Thyroid gland (tissue), 4 donors: ENCODE measurements at regions not wholly inside any gene's neighbourhood (a gene's known extent, or its start where the extent isn't known, plus 50 kb on each side); places are given as distances from the start of the nearest gene placed in this dataset.
A peak's percentile ranks its signal among the peaks of the same experiment; 100 is the strongest.

ENCODE experiments used
- DNase-seq, 2 donors: peaks; one replicate each; pipeline ENCODE4 v3.0.0-alpha.2; 2019
- H3K27ac ChIP-seq, 3 donors: fragments of 200-600 bp; sonication (generic); 1 replicate in 2 of 3; 2 replicates in 1 of 3; pipeline ENCODE4 v1.5.1; 2016 to 2019; ENCODE audit warnings: mild to moderate bottlenecking in 1 of 3, moderate library complexity in 1 of 3
- H3K27me3 ChIP-seq: fragments of 200-600 bp; sonication (generic); one replicate; pipeline ENCODE4 v1.5.1; 2019
- H3K36me3 ChIP-seq, 2 donors: fragments of 200-600 bp; sonication (generic); one replicate each; pipeline ENCODE4 v1.5.1; 2016 to 2019
- H3K4me1 ChIP-seq, 2 donors: fragments of 200-600 bp; sonication (generic); one replicate each; pipeline ENCODE4 v1.5.1; 2017 to 2019
- H3K4me3 ChIP-seq, 3 donors: fragments of 200-600 bp; sonication (generic); replicated peaks in 1 of 3; 1 replicate in 2 of 3; 2 replicates in 1 of 3; pipeline ENCODE4 v1.5.1; 2016; ENCODE audit warnings: mild to moderate bottlenecking in 1 of 3
- H3K9me3 ChIP-seq: fragments of 200-600 bp; sonication (generic); one replicate; pipeline ENCODE4 v1.5.1; 2017
- CTCF ChIP-seq, 6 experiments: fragments of 200-600 bp in 3 of 6; fragments of 450-650 bp in 3 of 6; sonication (generic) in 3 of 6; IDR thresholded peaks; one replicate each; pipeline ENCODE4 v1.5.1; 2016 to 2019; ENCODE audit warnings: antibody characterized with exemption in 6 of 6, mild to moderate bottlenecking in 2 of 6, inconsistent platforms in 1 of 6, moderate library complexity in 1 of 6
- POLR2A ChIP-seq, 2 donors: fragments of 450-650 bp; IDR thresholded peaks; one replicate each; pipeline ENCODE4 v1.6.1; 2017; ENCODE audit warnings: antibody characterized with exemption in 2 of 2, mild to moderate bottlenecking in 2 of 2, moderate library complexity in 1 of 2
- WGBS, 2 donors: methylation state at CpG; one replicate each; pipeline ENCODE4 v1.1.5; 2017; 5-methylcytosine and 5-hydroxymethylcytosine counted together
- intact Hi-C: fragments of 100-400 bp; cut with DNase I; formaldehyde crosslinking; loops from one replicate; pipeline ENCODE4 v1.15.1; 2023

- Histone ChIP-seq H3K9me3 (no peaks in the 10 kb centered on the region), H3K36me3 (no peaks in the 10 kb centered on the region), H3K27ac (peak overlapping the region in 1 of 3 donors; percentile 43), H3K4me3 (peak overlapping the region; percentile 10 to 46 (median 22)), H3K4me1 (peaks cover 0 to 8% of the 10 kb centered on the region in 2 donors), H3K27me3 (no peaks in the 10 kb centered on the region)
- peak; percentile 52 to 98 (median 90) for TF ChIP-seq CTCF (IDR thresholded peaks at IDR 0.05)
- TF ChIP-seq POLR2A (IDR thresholded peaks at IDR 0.05) = no peak
- peak; percentile 59 to 65 for DNase-seq
- 8 to 14% methylated on average over 16 to 38 of the region's 46 CpGs for WGBS, 2 donors
- intact Hi-C loops = loop anchor here (5.0 kb wide), 1 partner anchor 480 kb away; no protein-coding TSS in a partner anchor
Observed at GRCh38 chr20:4592316-4593148, 93.7 kb upstream of the PRNP start.

DNA sequence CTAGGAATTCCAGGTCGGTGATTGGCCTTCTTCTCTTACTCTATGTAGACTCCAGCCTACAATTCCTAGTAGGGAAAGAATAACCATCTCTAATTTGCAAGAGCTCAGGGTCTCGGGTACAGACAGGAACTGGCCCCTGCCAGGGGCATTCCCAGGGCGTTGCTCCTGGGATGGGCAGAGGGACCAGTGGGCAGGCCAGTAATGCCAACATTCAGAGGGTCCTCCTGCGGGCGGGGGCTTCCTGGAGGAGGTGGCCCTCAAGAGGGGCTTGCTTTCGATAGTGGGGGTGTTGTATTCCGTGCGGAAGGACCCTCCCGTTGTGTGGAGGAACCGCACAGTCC is 94.3 kb upstream of the PRNP start:
- no peaks in the 10 kb centered on the region for H3K36me3 ChIP-seq
- no peaks in the 10 kb centered on the region for H3K27me3 ChIP-seq
- peaks cover 0 to 8% of the 10 kb centered on the region in 2 donors for H3K4me1 ChIP-seq
- intact Hi-C loops = loop anchor here (5.0 kb wide), 1 partner anchor 480 kb away; no protein-coding TSS in a partner anchor
- 32 to 37% methylated on average over 6 of the region's 10 CpGs for WGBS, 2 donors
- DNase-seq = no peak
- H3K9me3 ChIP-seq = no peaks in the 10 kb centered on the region
- no peak overlapping the region for H3K27ac ChIP-seq
- TF ChIP-seq CTCF (IDR thresholded peaks at IDR 0.05) (no peak), POLR2A (IDR thresholded peaks at IDR 0.05) (no peak)
- peak overlapping the region in 1 of 3 donors; percentile 22 for H3K4me3 ChIP-seq

DNA sequence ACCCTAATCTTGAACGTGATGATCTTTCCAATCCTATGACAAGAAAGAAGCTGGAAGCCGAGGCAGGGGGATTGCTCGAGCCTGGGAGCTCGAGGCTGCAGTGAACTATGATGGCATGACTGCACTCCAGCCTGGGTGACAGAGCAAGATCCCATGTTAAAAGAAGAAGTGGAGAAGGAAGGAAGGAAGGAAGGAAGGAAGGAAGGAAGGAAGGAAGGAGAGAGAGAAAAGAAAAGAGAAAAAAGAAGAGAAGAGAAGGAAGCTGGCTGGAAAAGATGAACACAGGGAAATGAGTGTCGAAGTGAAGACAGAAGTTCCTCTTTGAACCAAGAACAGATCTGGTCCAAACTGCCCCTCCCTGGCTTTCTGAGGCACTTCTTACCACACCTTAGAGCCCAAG is 100.5 kb upstream of the PRNP start:
- intact Hi-C loops = no loop called here
- no peaks in the 10 kb centered on the region for H3K9me3 ChIP-seq
- no peak overlapping the region for H3K27ac ChIP-seq
- H3K36me3 ChIP-seq = no peaks in the 10 kb centered on the region
- 65 to 84% methylated on average over 5 of the region's 5 CpGs for WGBS, 2 donors
- H3K4me1 ChIP-seq = no peaks in the 10 kb centered on the region
- TF ChIP-seq CTCF (IDR thresholded peaks at IDR 0.05) (no peak), POLR2A (IDR thresholded peaks at IDR 0.05) (no peak)
- H3K27me3 ChIP-seq = no peaks in the 10 kb centered on the region
- H3K4me3 ChIP-seq = no peak overlapping the region
- DNase-seq = no peak

- Histone ChIP-seq H3K27ac (no peak overlapping the region), H3K36me3 (no peaks in the 10 kb centered on the region), H3K9me3 (no peaks in the 10 kb centered on the region), H3K27me3 (no peaks in the 10 kb centered on the region), H3K4me1 (no peaks in the 10 kb centered on the region), H3K4me3 (no peak overlapping the region)
- DNase-seq = no peak
- TF ChIP-seq CTCF (IDR thresholded peaks at IDR 0.05) (no peak), POLR2A (IDR thresholded peaks at IDR 0.05) (no peak)
- intact Hi-C loops = no loop called here
- 51 to 93% methylated on average over 3 of the region's 3 CpGs for WGBS, 2 donors
Observed at GRCh38 chr20:4585104-4585753, 101.0 kb upstream of the PRNP start.

DNA sequence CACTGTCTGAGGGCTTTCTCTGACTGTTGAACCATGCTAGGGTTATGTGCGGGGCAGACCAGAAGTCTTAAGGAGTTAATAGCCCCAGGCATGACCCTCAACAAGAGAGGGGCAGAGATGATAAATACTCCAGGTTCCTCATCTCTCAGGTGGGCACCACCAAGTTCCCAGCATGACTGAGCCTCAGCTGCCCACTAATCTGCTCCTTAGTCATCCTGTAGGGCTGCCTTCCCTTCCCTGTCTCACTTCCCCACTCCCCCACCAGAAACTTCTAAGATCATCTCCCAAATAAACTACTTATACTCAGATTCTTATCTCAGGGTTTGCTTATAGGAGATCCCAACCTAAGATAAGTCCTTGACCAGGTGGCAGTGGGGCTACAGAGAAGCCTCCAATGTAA is 101.7 kb upstream of the PRNP start:
- no peak for DNase-seq
- no peaks in the 10 kb centered on the region for H3K9me3 ChIP-seq
- no peaks in the 10 kb centered on the region for H3K4me1 ChIP-seq
- intact Hi-C loops = no loop called here
- H3K36me3 ChIP-seq = no peaks in the 10 kb centered on the region
- no peak overlapping the region for H3K4me3 ChIP-seq
- no peaks in the 10 kb centered on the region for H3K27me3 ChIP-seq
- TF ChIP-seq POLR2A (IDR thresholded peaks at IDR 0.05) (no peak), CTCF (IDR thresholded peaks at IDR 0.05) (no peak)
- no peak overlapping the region for H3K27ac ChIP-seq
- 86 to 92% methylated on average over 1 of the region's 1 CpG for WGBS, 2 donors
